IMR-90 (cell line): ENCODE measurements at regions not wholly inside any gene's neighbourhood (a gene's known extent, or its start where the extent isn't known, plus 50 kb on each side); places are given as distances from the start of the nearest gene placed in this dataset.

Source experiments
- ATAC-seq: fragments of 200-7000 bp; cut with Tn5 transposase; 2 replicates; pipeline ENCODE4 v1.9.1; 2020; ENCODE audit warnings: low read depth, mild to moderate bottlenecking, moderate library complexity
- BruUV-seq: library from RNA; stranded (reverse); fragments of 400-500 nt; replicated peaks from 2 replicates; lab custom pipeline; 2021; lab: Mats Ljungman, UMichigan
- CTCF ChIA-PET: fragments of 300-600 bp; formaldehyde crosslinking; extraction: SDS; loops from one replicate; lab custom pipeline; 2021; ENCODE audit warnings: antibody characterized with exemption; lab: Yijun Ruan, JAX
- POLR2A ChIA-PET: fragments of 300-600 bp; sonication (Branson Sonifier 250); formaldehyde crosslinking; loops from one replicate; lab custom pipeline; 2022; ENCODE audit warnings: antibody characterized with exemption; ENCODE audit not compliant: unreplicated experiment; lab: Charles Lee
- DNase-seq: peaks from one replicate; pipeline ENCODE4 v3.0.0; 2013
- H2AFZ ChIP-seq: replicated peaks from 2 replicates; pipeline ENCODE3; 2013; ENCODE audit warnings: low read length, mild to moderate bottlenecking; ENCODE audit not compliant: poor library complexity
- H2AK5ac ChIP-seq: 2 replicates; pipeline ENCODE4 v1.6.1; 2013; ENCODE audit warnings: low read depth, low read length, inconsistent platforms
- H2AK9ac ChIP-seq: replicated peaks from 2 replicates; pipeline ENCODE3; 2013; ENCODE audit warnings: mild to moderate bottlenecking, low read depth, low read length, moderate library complexity; ENCODE audit not compliant: poor library complexity
- H2BK120ac ChIP-seq: 2 replicates; pipeline ENCODE4 v1.6.1; 2013; ENCODE audit warnings: low read depth, low read length, inconsistent platforms
- H2BK15ac ChIP-seq: 3 replicates; pipeline ENCODE4 v1.6.1; 2013; ENCODE audit warnings: low read depth, low read length, inconsistent platforms
- H2BK20ac ChIP-seq: 2 replicates; pipeline ENCODE4 v1.6.1; 2013; ENCODE audit warnings: low read depth, mild to moderate bottlenecking, inconsistent platforms, low read length, moderate library complexity
- H2BK5ac ChIP-seq: 2 replicates; pipeline ENCODE4 v1.6.1; 2013; ENCODE audit warnings: mild to moderate bottlenecking, low read depth, low read length, inconsistent platforms; ENCODE audit not compliant: poor library complexity, severe bottlenecking
- H3K14ac ChIP-seq: replicated peaks from 2 replicates; pipeline ENCODE4 v1.6.1; 2013; ENCODE audit warnings: low read depth, low read length, inconsistent platforms
- H3K18ac ChIP-seq: 2 replicates; pipeline ENCODE4 v1.6.1; 2013; ENCODE audit warnings: low read depth, low read length, control low read depth
- H3K23ac ChIP-seq: 2 replicates; pipeline ENCODE4 v1.6.1; 2013; ENCODE audit warnings: low read depth, low read length, inconsistent platforms
- H3K27ac ChIP-seq: 2 replicates; pipeline ENCODE4 v1.5.1; 2013; ENCODE audit warnings: mild to moderate bottlenecking, control low read depth, low read length; ENCODE audit not compliant: insufficient read depth
- H3K27me3 ChIP-seq: 2 replicates; pipeline ENCODE4 v1.6.1; 2013; ENCODE audit warnings: low read length; ENCODE audit not compliant: control insufficient read depth, insufficient read depth
- H3K36me3 ChIP-seq: 2 replicates; pipeline ENCODE4 v1.6.1; 2013; ENCODE audit warnings: low read length, mixed read lengths; ENCODE audit not compliant: control insufficient read depth, insufficient read depth
- H3K4ac ChIP-seq: 2 replicates; pipeline ENCODE4 v1.6.1; 2013; ENCODE audit warnings: low read depth, low read length, inconsistent platforms
- H3K4me1 ChIP-seq: 2 replicates; pipeline ENCODE4 v1.6.1; 2013; ENCODE audit warnings: low read length, mixed read lengths; ENCODE audit not compliant: control insufficient read depth, insufficient read depth
- H3K4me2 ChIP-seq: 2 replicates; pipeline ENCODE4 v1.6.1; 2013; ENCODE audit warnings: low read depth, mild to moderate bottlenecking, control low read depth, low read length, moderate library complexity
- H3K4me3 ChIP-seq: 2 replicates; pipeline ENCODE4 v1.5.1; 2013; ENCODE audit warnings: low read depth, mild to moderate bottlenecking, control low read depth, low read length, moderate library complexity; ENCODE audit not compliant: insufficient read depth
- H3K56ac ChIP-seq: 2 replicates; pipeline ENCODE4 v1.6.1; 2013; ENCODE audit warnings: low read length, inconsistent platforms; ENCODE audit not compliant: insufficient read depth; ENCODE audit errors: extremely low read depth
- H3K79me1 ChIP-seq, 2 experiments: 2 replicates each; pipeline ENCODE4 v1.6.1; 2013; ENCODE audit warnings: low read length in 2 of 2, inconsistent platforms in 1 of 2, low read depth in 1 of 2
- H3K9ac ChIP-seq: 2 replicates; pipeline ENCODE4 v1.6.1; 2013; ENCODE audit warnings: low read depth, low read length, control low read depth
- H3K9me1 ChIP-seq: 2 replicates; pipeline ENCODE4 v1.6.1; 2013; ENCODE audit warnings: low read length, inconsistent platforms; ENCODE audit not compliant: insufficient read depth
- H3K9me3 ChIP-seq: 2 replicates; pipeline ENCODE4 v1.6.1; 2013; ENCODE audit warnings: low read length; ENCODE audit not compliant: control insufficient read depth, insufficient read depth
- H4K20me1 ChIP-seq: 2 replicates; pipeline ENCODE4 v1.6.1; 2013; ENCODE audit warnings: low read length, inconsistent platforms; ENCODE audit not compliant: insufficient read depth
- H4K5ac ChIP-seq: 2 replicates; pipeline ENCODE4 v1.6.1; 2013; ENCODE audit warnings: mild to moderate bottlenecking, low read depth, low read length, control low read depth
- H4K8ac ChIP-seq, 2 experiments: 2 replicates each; pipeline ENCODE4 v1.6.1; 2013; ENCODE audit warnings: low read depth in 2 of 2, low read length in 2 of 2, control low read depth in 1 of 2, inconsistent platforms in 1 of 2
- H4K91ac ChIP-seq: 2 replicates; pipeline ENCODE4 v1.6.1; 2013; ENCODE audit warnings: low read depth, low read length, inconsistent platforms; ENCODE audit not compliant: insufficient read depth
- BHLHE40 ChIP-seq: fragments of 150-350 bp; IDR thresholded peaks from 2 replicates; pipeline ENCODE4 v1.6.1; 2016; ENCODE audit warnings: mild to moderate bottlenecking, low read depth, low read length
- CEBPB ChIP-seq: IDR thresholded peaks from 2 replicates; pipeline ENCODE4 v1.6.1; 2012; ENCODE audit warnings: low read depth, low read length, improper control_type of control experiment
- CHD1 ChIP-seq: IDR thresholded peaks from 2 replicates; pipeline ENCODE4 v1.6.1; 2012; ENCODE audit warnings: low read depth, low read length, improper control_type of control experiment
- FOS ChIP-seq: fragments of 150-350 bp; IDR thresholded peaks from 2 replicates; pipeline ENCODE4 v1.6.1; 2016; ENCODE audit warnings: low read depth, low read length
- MAFK ChIP-seq: IDR thresholded peaks from 2 replicates; pipeline ENCODE4 v1.6.1; 2012; ENCODE audit warnings: low read depth, low read length, improper control_type of control experiment
- MAZ ChIP-seq: IDR thresholded peaks from 2 replicates; pipeline ENCODE4 v1.6.1; 2012; ENCODE audit warnings: low read depth, mild to moderate bottlenecking, low read length, improper control_type of control experiment, moderate library complexity, borderline replicate concordance
- MXI1 ChIP-seq: IDR thresholded peaks from 2 replicates; pipeline ENCODE4 v1.6.1; 2012; ENCODE audit warnings: low read depth, mild to moderate bottlenecking, low read length, moderate library complexity, borderline replicate concordance
- NFE2L2 ChIP-seq: fragments of 150-350 bp; IDR thresholded peaks from 2 replicates; pipeline ENCODE4 v1.6.1; 2016; ENCODE audit warnings: low read depth, mild to moderate bottlenecking, low read length
- POLR2A ChIP-seq: IDR thresholded peaks from 2 replicates; pipeline ENCODE4 v1.6.1; 2012; ENCODE audit warnings: mild to moderate bottlenecking, low read depth, low read length
- RAD21 ChIP-seq: IDR thresholded peaks from 2 replicates; pipeline ENCODE4 v1.6.1; 2012; ENCODE audit warnings: low read length, improper control_type of control experiment
- RCOR1 ChIP-seq: IDR thresholded peaks from 2 replicates; pipeline ENCODE4 v1.6.1; 2012; ENCODE audit warnings: mild to moderate bottlenecking, low read length, improper control_type of control experiment; ENCODE audit not compliant: insufficient replicate concordance
- RFX5 ChIP-seq: IDR thresholded peaks from 2 replicates; pipeline ENCODE4 v1.8.0; 2012; ENCODE audit warnings: low read depth, mild to moderate bottlenecking, low read length, moderate library complexity
- SMC3 ChIP-seq: fragments of 150-350 bp; IDR thresholded peaks from 2 replicates; pipeline ENCODE4 v1.6.1; 2016; ENCODE audit warnings: low read depth, mild to moderate bottlenecking, antibody characterized with exemption, low read length, moderate library complexity
- WGBS, 2 experiments: methylation state at CpG; one replicate each; pipeline versions ENCODE4 v1.1.5 to v1.1.7; 2013; ENCODE audit warnings: missing lambda C conversion rate in 2 of 2; ENCODE audit not compliant: insufficient read length in 1 of 2; ENCODE audit errors: extremely low coverage in 2 of 2; 5-methylcytosine and 5-hydroxymethylcytosine counted together
- dilution Hi-C: fragments of 300-500 bp; cut with HindIII; formaldehyde crosslinking; loops from one replicate; pipeline ENCODE4 v1.14.3; 2018; ENCODE audit warnings: low sequenced_read_pairs; ENCODE audit not compliant: unreplicated experiment
- in situ Hi-C: fragments of 300-500 bp; cut with MboI; formaldehyde crosslinking; loops from 3 replicates; pipeline ENCODE4 v1.14.3; 2019; ENCODE audit warnings: low sequenced_read_pairs, inconsistent platforms, mixed read lengths
- intact Hi-C: fragments of 100-400 bp; cut with micrococcal nuclease; formaldehyde crosslinking; loops from 2 replicates; pipeline ENCODE4 v1.10.0; 2022
- TF ChIP-seq, protein P1 (sequence below): conservative IDR thresholded peaks from 2 replicates; pipeline ENCODE4 v1.5.1; 2012; ENCODE audit warnings: mild to moderate bottlenecking, low read depth, low read length, improper control_type of control experiment
- TF ChIP-seq, protein P2 (sequence below): fragments of 150-350 bp; IDR thresholded peaks from 2 replicates; pipeline ENCODE4 v1.6.1; 2017; ENCODE audit warnings: mild to moderate bottlenecking, antibody characterized with exemption, low read length, low read depth
- TF ChIP-seq, protein P3 (sequence below): fragments of 150-350 bp; IDR thresholded peaks from 2 replicates; pipeline ENCODE4 v1.6.1; 2016; ENCODE audit warnings: low read depth, mild to moderate bottlenecking, low read length, moderate library complexity, borderline replicate concordance

DNA sequence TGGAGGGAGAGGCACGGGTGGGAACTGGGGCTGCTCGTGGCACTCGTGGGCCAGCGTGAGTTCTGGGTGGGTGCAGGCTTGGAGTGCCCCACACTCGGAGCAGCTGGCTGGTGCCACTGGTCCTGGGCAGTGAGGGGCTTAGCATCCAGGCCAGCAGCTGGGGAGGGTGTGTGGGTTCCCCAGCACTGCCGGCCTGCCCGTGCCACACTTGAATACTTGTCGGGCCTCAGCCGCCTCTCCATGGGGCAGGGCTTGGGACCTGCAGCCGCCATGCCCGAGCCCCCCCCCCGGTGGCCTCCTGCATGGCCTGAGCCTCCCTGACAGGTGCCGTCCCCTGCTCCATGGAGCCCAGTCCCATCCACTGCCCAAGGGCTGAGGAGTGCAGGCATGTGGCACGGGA lies 207.2 kb downstream of the CD109 start:
- Histone ChIP-seq H2BK15ac (no peak overlapping the region), H3K4me3 (no peak overlapping the region), H4K20me1 (no peaks in the 10 kb centered on the region), H3K18ac (no peak overlapping the region), H2BK5ac (no peak overlapping the region), H3K4me1 (no peaks in the 10 kb centered on the region), H3K23ac (no peak overlapping the region), H3K9me3 (peaks cover 8% of the 10 kb centered on the region), H2AK5ac (no peak overlapping the region), H3K9me1 (no peaks in the 10 kb centered on the region), H2AFZ (no peak overlapping the region), H3K14ac (no peak overlapping the region), H2AK9ac (no peak overlapping the region), H4K5ac (no peak overlapping the region), H3K27me3 (no peaks in the 10 kb centered on the region), H2BK120ac (no peak overlapping the region), H2BK20ac (no peak overlapping the region), H4K8ac (no peak overlapping the region), H3K56ac (no peak overlapping the region), H3K4me2 (no peak overlapping the region), H3K36me3 (no peaks in the 10 kb centered on the region), H3K27ac (no peak overlapping the region), H3K79me1 (no peaks in the 10 kb centered on the region), H3K4ac (no peak overlapping the region), H4K91ac (no peak overlapping the region), H3K9ac (no peak overlapping the region)
- in situ Hi-C loops (no loop called here), dilution Hi-C loops (no loop called here), intact Hi-C loops (no loop called here)
- ChIA-PET CTCF (no interaction called here), POLR2A (no interaction called here)
- 74% methylated on average over 7 of the region's 14 CpGs; no CpG with 5 or more reads in 1 of the 2 experiments for WGBS, 2 experiments
- DNase-seq = no peak
- ATAC-seq = no peak
- no TSS peak for BruUV-seq
- TF ChIP-seq, protein P1, sequence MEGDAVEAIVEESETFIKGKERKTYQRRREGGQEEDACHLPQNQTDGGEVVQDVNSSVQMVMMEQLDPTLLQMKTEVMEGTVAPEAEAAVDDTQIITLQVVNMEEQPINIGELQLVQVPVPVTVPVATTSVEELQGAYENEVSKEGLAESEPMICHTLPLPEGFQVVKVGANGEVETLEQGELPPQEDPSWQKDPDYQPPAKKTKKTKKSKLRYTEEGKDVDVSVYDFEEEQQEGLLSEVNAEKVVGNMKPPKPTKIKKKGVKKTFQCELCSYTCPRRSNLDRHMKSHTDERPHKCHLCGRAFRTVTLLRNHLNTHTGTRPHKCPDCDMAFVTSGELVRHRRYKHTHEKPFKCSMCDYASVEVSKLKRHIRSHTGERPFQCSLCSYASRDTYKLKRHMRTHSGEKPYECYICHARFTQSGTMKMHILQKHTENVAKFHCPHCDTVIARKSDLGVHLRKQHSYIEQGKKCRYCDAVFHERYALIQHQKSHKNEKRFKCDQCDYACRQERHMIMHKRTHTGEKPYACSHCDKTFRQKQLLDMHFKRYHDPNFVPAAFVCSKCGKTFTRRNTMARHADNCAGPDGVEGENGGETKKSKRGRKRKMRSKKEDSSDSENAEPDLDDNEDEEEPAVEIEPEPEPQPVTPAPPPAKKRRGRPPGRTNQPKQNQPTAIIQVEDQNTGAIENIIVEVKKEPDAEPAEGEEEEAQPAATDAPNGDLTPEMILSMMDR = no peak
- TF ChIP-seq CHD1 (no peak), RFX5 (no peak), MXI1 (no peak), RAD21 (no peak), NFE2L2 (no peak), FOS (no peak), RCOR1 (no peak), MAZ (no peak), POLR2A (no peak), BHLHE40 (no peak), CEBPB (no peak), MAFK (no peak), SMC3 (no peak)
- TF ChIP-seq, protein P2, sequence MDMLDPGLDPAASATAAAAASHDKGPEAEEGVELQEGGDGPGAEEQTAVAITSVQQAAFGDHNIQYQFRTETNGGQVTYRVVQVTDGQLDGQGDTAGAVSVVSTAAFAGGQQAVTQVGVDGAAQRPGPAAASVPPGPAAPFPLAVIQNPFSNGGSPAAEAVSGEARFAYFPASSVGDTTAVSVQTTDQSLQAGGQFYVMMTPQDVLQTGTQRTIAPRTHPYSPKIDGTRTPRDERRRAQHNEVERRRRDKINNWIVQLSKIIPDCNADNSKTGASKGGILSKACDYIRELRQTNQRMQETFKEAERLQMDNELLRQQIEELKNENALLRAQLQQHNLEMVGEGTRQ = no peak
- TF ChIP-seq, protein P3, sequence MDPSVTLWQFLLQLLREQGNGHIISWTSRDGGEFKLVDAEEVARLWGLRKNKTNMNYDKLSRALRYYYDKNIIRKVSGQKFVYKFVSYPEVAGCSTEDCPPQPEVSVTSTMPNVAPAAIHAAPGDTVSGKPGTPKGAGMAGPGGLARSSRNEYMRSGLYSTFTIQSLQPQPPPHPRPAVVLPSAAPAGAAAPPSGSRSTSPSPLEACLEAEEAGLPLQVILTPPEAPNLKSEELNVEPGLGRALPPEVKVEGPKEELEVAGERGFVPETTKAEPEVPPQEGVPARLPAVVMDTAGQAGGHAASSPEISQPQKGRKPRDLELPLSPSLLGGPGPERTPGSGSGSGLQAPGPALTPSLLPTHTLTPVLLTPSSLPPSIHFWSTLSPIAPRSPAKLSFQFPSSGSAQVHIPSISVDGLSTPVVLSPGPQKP = no peak
